ENCODE measurements at regions not wholly inside any gene's neighbourhood (a gene's known extent, or its start where the extent isn't known, plus 50 kb on each side); places are given as distances from the start of the nearest gene placed in this dataset.

DNA sequence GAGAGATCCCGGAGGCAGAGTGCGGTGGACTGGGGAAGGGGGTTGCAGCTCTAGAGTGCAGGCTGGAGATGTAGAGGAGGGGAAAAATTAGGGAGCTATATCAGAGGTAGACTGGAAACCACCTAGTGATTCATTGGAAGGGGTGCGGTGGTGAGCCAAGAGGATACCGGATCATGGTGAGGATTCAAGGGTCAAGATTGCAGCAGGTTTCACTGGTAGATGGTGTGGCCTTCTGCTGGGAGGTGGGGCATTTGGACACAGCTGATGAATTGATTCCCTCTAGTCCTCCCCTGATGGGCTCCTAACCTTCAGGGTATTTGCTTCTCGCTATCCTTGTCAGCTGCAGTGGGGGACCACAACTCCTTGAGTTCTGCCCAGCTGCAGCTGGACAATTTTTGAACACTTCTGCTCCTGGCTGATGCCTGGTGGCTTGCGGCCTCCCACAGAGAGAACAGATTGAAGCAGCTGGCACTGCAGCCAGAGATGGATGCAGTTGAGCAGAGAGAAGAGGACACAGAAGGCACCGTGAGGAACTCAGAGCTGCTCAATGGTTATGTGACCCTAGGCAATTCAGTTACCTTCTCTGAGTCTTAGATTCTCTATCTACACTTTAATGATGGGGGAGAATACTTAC, 134.4 kb upstream of the ABCA1 start:
- no peaks in the 10 kb centered on the region for H3K36me3 ChIP-seq (ENCODE audit: insufficient read depth, low read length)
- H4K20me1 ChIP-seq (ENCODE audit: insufficient read depth) = no peaks in the 10 kb centered on the region
- no peaks in the 10 kb centered on the region for H3K9me2 ChIP-seq (ENCODE audit: insufficient read depth, low read length)
- H3K4me3 ChIP-seq (ENCODE audit: low read length) = no peak overlapping the region
- H3K9me3 ChIP-seq (ENCODE audit: low read length) = no peaks in the 10 kb centered on the region
- no peaks in the 10 kb centered on the region for H3K27me3 ChIP-seq (ENCODE audit: insufficient read depth, low read depth, low read length)
- H2AFZ ChIP-seq (ENCODE audit: low read depth, low read length) = no peak overlapping the region
- H3F3A ChIP-seq (ENCODE audit: insufficient read depth, low read length, poor library complexity, severe bottlenecking) = no peaks in the 10 kb centered on the region
- H3K9ac ChIP-seq (ENCODE audit: low read length) = no peak overlapping the region
- H3K4me2 ChIP-seq (ENCODE audit: low read length) = no peak overlapping the region
- TF ChIP-seq POLR2AphosphoS5 (IDR thresholded peaks at IDR 0.05) = no peak
- TF ChIP-seq EP300 (conservative IDR thresholded peaks at IDR 0.05; ENCODE audit: poor library complexity, severe bottlenecking) = no peak
- no peak for TF ChIP-seq TAF1 (IDR thresholded peaks at IDR 0.05; ENCODE audit: low read depth)
- TF ChIP-seq EZH2 (IDR thresholded peaks at IDR 0.05; ENCODE audit: borderline replicate concordance, insufficient read depth, low read length, poor library complexity, severe bottlenecking) = no peak
- TF ChIP-seq RAD21 (conservative IDR thresholded peaks at IDR 0.05) = no peak
- no peak for TF ChIP-seq MXI1 (conservative IDR thresholded peaks at IDR 0.05; ENCODE audit: poor library complexity, severe bottlenecking)
- TF ChIP-seq, protein P1, sequence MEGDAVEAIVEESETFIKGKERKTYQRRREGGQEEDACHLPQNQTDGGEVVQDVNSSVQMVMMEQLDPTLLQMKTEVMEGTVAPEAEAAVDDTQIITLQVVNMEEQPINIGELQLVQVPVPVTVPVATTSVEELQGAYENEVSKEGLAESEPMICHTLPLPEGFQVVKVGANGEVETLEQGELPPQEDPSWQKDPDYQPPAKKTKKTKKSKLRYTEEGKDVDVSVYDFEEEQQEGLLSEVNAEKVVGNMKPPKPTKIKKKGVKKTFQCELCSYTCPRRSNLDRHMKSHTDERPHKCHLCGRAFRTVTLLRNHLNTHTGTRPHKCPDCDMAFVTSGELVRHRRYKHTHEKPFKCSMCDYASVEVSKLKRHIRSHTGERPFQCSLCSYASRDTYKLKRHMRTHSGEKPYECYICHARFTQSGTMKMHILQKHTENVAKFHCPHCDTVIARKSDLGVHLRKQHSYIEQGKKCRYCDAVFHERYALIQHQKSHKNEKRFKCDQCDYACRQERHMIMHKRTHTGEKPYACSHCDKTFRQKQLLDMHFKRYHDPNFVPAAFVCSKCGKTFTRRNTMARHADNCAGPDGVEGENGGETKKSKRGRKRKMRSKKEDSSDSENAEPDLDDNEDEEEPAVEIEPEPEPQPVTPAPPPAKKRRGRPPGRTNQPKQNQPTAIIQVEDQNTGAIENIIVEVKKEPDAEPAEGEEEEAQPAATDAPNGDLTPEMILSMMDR (IDR thresholded peaks at IDR 0.05; ENCODE audit: poor library complexity, severe bottlenecking) = no peak
- TF ChIP-seq, protein P2, sequence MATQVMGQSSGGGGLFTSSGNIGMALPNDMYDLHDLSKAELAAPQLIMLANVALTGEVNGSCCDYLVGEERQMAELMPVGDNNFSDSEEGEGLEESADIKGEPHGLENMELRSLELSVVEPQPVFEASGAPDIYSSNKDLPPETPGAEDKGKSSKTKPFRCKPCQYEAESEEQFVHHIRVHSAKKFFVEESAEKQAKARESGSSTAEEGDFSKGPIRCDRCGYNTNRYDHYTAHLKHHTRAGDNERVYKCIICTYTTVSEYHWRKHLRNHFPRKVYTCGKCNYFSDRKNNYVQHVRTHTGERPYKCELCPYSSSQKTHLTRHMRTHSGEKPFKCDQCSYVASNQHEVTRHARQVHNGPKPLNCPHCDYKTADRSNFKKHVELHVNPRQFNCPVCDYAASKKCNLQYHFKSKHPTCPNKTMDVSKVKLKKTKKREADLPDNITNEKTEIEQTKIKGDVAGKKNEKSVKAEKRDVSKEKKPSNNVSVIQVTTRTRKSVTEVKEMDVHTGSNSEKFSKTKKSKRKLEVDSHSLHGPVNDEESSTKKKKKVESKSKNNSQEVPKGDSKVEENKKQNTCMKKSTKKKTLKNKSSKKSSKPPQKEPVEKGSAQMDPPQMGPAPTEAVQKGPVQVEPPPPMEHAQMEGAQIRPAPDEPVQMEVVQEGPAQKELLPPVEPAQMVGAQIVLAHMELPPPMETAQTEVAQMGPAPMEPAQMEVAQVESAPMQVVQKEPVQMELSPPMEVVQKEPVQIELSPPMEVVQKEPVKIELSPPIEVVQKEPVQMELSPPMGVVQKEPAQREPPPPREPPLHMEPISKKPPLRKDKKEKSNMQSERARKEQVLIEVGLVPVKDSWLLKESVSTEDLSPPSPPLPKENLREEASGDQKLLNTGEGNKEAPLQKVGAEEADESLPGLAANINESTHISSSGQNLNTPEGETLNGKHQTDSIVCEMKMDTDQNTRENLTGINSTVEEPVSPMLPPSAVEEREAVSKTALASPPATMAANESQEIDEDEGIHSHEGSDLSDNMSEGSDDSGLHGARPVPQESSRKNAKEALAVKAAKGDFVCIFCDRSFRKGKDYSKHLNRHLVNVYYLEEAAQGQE (IDR thresholded peaks at IDR 0.05; ENCODE audit: borderline replicate concordance) = no peak
- no peak for TF ChIP-seq SMC3 (conservative IDR thresholded peaks at IDR 0.05; ENCODE audit: poor library complexity)
- no peaks in the 10 kb centered on the region for H3K79me2 ChIP-seq (replicated peaks; ENCODE audit: insufficient read depth, low read length)
- H3K27ac ChIP-seq (ENCODE audit: low read length) = no peak overlapping the region

DNA sequence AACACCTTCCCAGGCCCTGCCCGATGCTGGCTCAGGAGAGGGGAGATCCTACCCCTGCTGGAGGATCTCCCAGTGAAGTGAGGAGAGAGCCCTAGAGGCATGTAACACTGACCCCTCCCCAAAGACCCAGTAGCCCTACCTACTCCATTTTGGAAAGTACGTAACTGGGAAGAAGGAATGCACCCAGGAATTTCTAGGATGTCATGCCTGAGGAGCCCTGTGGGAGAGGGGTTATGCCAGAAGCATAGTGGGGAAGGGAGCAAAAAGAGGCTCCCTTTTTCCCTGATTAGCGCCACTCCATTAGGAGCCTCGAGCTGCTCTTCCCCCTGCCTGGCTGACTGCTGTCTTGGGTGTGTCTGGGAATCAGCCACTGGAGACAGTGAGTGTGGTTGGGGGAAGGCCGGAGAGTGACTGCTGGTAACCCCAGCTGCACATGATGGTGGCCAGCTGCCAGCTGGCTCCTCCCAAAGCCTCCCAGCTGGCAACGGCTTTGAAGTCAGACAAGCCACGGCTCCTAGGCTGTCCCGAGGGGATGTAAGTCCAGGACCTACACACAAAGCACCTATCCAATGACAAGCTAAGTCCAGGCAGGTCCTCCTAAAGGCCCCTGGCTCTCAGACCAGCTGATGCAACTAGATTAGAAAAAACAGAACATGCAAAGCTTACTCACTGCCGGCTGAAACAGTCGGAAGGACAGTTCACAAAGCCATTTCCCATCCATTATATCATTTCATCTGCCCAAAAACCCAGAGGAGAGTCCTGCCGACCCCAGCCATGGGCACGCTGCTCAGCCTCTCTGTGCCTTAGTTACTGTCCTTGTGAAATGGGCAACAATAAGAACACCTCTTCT, 136.5 kb upstream of the ABCA1 start:
- TF ChIP-seq RAD21 (conservative IDR thresholded peaks at IDR 0.05) = no peak
- TF ChIP-seq EP300 (conservative IDR thresholded peaks at IDR 0.05; ENCODE audit: poor library complexity, severe bottlenecking) = no peak
- no peak for TF ChIP-seq TAF1 (IDR thresholded peaks at IDR 0.05; ENCODE audit: low read depth)
- TF ChIP-seq, protein P1 (IDR thresholded peaks at IDR 0.05; ENCODE audit: poor library complexity, severe bottlenecking) = no peak
- TF ChIP-seq POLR2AphosphoS5 (IDR thresholded peaks at IDR 0.05) = no peak
- TF ChIP-seq SMC3 (conservative IDR thresholded peaks at IDR 0.05; ENCODE audit: poor library complexity) = no peak
- TF ChIP-seq, protein P2 (IDR thresholded peaks at IDR 0.05; ENCODE audit: borderline replicate concordance) = no peak
- no peak for TF ChIP-seq EZH2 (IDR thresholded peaks at IDR 0.05; ENCODE audit: borderline replicate concordance, insufficient read depth, low read length, poor library complexity, severe bottlenecking)
- no peak for TF ChIP-seq MXI1 (conservative IDR thresholded peaks at IDR 0.05; ENCODE audit: poor library complexity, severe bottlenecking)
- Histone ChIP-seq H2AFZ (ENCODE audit: low read depth, low read length) (no peak overlapping the region), H3K27ac (ENCODE audit: low read length) (no peak overlapping the region), H3K79me2 (replicated peaks; ENCODE audit: insufficient read depth, low read length) (no peaks in the 10 kb centered on the region), H3F3A (ENCODE audit: insufficient read depth, low read length, poor library complexity, severe bottlenecking) (no peaks in the 10 kb centered on the region), H4K20me1 (ENCODE audit: insufficient read depth) (no peaks in the 10 kb centered on the region), H3K9ac (ENCODE audit: low read length) (no peak overlapping the region), H3K9me3 (ENCODE audit: low read length) (no peaks in the 10 kb centered on the region), H3K9me2 (ENCODE audit: insufficient read depth, low read length) (no peaks in the 10 kb centered on the region), H3K4me2 (ENCODE audit: low read length) (no peak overlapping the region), H3K36me3 (ENCODE audit: insufficient read depth, low read length) (no peaks in the 10 kb centered on the region), H3K27me3 (ENCODE audit: insufficient read depth, low read depth, low read length) (no peaks in the 10 kb centered on the region), H3K4me3 (ENCODE audit: low read length) (no peak overlapping the region)
